NOMO-1 treated with dmso at 0.1 percent for 144 hours (cell line): ENCODE measurements at regions not wholly inside any gene's neighbourhood (a gene's known extent, or its start where the extent isn't known, plus 50 kb on each side); places are given as distances from the start of the nearest gene placed in this dataset.
"Not testable (repeated sequence)": the region's sequence is repeated elsewhere in the genome, so short reads cannot be mapped to it uniquely, and the experiment has no call there.

Experiments
- DNase-seq: peaks from one replicate; lab custom pipeline; 2025; ENCODE audit not compliant: unreplicated experiment; lab: John Stamatoyannopoulos, UW

DNA sequence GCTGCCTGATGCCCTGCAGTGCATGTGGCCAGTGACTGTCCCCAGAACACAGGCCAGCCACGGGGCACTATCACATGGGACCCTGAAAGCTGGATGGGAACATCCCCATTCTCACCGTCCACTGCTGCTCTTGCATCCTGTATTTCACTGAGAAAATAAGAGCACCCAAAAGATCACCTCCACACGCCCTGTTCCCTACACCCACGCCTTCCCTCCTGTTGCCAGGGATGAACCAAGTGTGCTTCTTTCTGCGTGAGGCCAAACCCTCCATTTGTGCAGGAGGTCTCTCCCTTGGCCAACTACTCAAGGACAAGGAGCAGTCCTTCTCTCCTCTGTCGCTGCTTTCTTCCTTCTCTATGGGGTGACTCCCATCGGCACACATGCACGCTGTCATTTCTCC is 118.3 kb downstream of the LRRC37A3 start:
- DNase-seq: not testable (repeated sequence)

DNA sequence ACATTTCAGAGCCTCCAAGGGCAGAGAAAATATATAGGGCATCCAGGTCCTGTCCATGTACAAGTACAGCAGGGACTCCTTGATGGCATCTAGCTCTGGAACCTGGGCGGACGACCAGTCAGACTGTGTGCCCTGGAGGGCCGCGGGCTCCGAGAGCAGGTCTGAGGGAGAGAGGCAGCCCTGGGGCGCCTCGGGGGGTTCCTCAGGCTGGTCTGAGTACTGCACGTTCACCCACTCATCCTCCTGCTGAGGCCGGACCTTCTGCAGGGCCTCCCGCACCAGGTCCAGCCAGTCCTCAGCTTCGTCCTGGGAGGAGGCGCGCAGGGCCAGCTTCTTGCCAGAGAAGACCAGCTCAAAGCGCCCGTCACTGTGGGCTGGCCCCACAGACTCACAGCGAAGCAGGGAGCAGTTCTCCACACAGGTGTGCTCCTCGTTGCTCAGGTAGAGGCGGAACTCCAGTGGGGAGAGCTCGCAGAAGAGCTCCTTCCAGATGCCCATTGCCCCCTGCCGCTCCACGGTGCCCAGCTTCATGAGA is 118.8 kb downstream of the LRRC37A3 start:
- DNase-seq: not testable (repeated sequence)

- DNase-seq: not testable (repeated sequence)
Observed at GRCh38 chr17:64799543-64800188, 119.6 kb downstream of the LRRC37A3 start.

GRCh38 chr17:64798961-64799360 is 120.3 kb downstream of the LRRC37A3 start:
- DNase-seq: not testable (repeated sequence)

DNA sequence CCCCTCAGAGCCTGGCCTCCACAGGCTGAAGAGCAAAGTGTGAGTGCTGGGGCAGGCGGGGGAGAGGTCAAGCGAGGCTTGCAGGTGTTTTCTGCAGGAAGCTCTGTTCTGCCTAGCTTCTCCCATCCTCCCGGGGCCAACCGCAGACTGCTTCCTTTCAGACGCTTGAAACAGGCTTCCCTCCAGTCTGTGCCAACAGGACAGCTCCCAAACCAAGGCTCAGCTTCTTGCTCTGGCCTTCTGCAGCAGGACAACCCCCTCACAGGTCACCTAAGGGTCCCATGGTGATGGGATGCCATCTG is 120.8 kb downstream of the LRRC37A3 start:
- DNase-seq: not testable (repeated sequence)

- not testable (repeated sequence) for DNase-seq
Observed at GRCh38 chr17:64797746-64798488, 121.4 kb downstream of the LRRC37A3 start.

DNA sequence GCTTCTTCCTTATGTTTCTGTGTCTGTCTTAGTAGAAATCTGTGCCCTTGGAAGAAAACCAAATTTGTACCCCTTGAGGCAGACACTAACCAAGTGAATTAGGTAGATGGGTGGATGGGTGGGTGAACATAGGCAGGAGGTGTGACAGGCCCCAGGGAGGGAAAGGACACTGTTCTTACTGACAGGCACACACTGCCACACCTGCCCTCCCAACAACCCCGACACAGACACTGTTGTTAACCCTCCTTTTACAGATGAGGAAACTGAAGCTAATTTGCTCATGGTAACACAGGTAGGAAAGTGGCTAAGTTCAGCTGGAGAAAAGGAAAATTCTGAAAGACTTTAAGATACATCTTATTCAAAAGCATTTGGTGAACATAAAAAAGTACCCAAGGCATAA is 123.9 kb downstream of the LRRC37A3 start:
- DNase-seq: not testable (repeated sequence)

DNA sequence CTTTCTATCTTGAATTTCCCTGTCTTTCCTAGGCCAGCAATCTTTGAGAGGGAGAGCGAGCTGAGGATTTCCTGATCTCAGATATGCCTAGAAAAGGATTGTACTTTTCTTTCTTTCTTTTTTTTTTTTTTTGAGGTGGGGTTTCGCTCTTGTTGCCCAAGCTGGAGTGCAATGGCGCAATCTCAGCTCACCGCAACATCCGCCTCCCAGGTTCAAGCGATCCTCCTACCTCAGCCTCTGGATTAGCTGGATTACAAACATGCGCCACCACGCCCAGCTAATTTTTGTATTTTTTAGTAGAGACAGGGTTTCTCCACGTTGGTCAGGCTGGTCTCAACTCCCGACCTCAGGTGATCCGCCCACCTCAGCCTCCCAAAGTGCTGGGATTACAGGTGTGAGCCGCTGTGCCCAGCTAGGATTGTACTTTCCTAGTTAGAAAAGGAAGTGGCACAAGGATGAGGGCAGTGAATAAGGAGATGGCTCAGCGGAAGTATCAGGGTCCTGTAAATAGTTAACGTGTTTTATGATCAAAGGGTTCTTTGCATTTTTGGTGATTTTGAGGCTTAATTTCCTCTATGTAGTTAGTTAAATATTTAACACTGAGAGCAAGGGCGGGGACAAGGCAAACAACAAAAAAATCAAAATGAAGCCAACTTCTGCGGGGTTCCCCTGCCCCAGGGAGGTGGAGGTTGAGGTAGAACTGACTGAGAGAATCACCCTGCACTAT is 124.6 kb downstream of the LRRC37A3 start:
- DNase-seq: not testable (repeated sequence)

DNA sequence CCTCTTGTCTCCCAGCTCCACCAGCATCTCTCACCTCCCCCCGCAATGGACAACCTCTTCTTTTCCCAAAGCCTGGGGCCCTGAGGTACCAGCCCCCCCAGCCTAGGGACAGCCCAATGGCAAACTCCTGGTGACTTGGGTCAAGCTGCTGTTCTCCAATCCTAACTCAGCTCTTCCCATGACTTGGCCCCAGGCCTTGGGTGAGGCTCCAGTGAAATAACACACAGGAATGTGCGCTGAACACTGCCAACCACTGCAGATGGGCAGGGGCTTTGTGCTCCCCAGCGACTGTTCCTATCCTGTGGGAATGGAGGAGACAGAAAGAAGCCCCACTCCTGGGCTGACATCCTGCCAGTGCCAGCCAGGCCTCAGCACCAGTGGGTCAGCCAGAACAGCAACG is 125.2 kb downstream of the LRRC37A3 start:
- not testable (repeated sequence) for DNase-seq

- not testable (repeated sequence) for DNase-seq
Observed at GRCh38 chr17:64792793-64793575, 126.3 kb downstream of the LRRC37A3 start.

- not testable (repeated sequence) for DNase-seq
Observed at GRCh38 chr17:64792276-64792675, 127.0 kb downstream of the LRRC37A3 start.

DNA sequence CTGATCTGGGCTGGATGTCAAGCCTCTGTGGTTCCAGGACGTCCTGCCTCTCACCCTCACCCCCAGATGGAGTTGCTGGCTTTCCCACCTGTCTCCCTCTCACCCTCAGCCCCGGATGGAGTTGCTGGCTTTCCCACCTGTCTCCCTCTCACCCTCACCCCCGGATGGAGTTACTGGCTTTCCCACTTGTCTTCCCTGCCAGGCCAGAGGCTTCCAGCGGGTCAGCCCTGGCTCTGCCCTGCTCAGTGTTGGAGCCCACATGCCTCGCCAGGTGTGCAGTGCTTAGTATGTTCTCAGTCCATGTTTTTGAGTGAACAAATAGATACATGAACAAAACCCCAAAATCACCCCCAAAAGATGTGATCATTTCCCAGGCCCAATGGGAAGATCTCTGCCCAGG is 127.6 kb downstream of the LRRC37A3 start:
- not testable (repeated sequence) for DNase-seq

GRCh38 chr17:64791226-64791625 is 128.1 kb downstream of the LRRC37A3 start:
- not testable (repeated sequence) for DNase-seq

- DNase-seq: not testable (repeated sequence)
Observed at GRCh38 chr17:64790690-64791089, 128.6 kb upstream of the SMURF2 start.

DNA sequence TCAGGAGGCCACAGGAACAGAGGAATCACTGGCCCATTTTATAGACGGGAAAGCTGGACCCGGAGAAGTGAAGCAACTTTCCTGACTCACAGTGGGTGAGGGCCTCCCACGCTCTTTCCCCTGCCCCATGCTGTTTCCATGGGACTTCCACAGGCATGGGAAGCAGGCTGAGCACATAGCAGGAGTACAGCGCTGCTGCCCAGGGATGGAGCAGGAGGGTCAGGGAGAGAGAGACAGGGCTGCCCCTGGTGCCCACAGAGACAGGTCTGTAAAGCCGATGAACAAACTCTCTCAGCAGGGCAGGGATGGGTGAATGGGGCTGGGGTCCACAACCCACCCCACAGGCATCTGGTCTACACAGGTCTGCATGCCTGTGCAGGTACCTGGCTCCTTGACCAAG is 128.1 kb upstream of the SMURF2 start:
- DNase-seq: not testable (repeated sequence)

DNA sequence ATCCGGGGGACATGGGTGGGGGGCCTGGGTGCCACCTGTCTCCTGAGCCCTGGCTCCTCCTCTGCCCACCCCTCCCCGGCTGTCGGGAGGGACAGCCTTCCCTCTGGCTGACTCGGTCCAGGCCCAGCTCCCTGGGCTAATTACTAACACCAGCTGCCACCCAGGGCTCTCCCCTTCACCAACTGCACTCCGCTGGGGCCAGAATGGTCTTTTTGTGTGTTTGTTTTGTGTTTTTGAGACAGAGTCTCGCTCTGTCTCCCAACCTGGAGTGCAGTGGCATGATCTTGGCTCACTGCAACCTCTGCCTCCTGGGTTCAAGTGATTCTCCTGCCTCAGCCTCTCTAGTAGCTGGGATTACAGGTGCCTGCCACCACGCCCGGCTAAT is 126.9 kb upstream of the SMURF2 start:
- DNase-seq: not testable (repeated sequence)

GRCh38 chr17:64788286-64789060 is 126.4 kb upstream of the SMURF2 start:
- DNase-seq: no peak

DNA sequence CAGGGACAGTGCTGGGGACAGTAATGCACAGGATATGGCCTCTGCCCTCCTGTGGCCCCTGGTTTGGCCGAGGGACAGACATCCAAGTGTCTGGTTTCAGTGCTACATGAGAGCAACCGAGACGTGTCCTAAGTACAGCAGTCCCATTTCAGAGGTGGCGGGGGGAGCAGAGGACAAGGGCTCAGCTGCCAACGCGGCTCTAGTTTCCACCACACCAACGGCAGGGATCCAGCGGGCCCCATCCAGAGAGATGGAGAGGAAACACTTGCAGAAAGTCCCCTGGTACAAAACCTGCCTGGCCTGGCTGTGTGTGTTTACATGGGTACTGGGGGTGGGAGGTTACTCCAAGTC is 125.8 kb upstream of the SMURF2 start:
- no peak for DNase-seq

- no peak for DNase-seq
Observed at GRCh38 chr17:64787255-64787920, 125.3 kb upstream of the SMURF2 start.

- no peak for DNase-seq
Observed at GRCh38 chr17:64786337-64786736, 124.2 kb upstream of the SMURF2 start.
